K562 (cell line): ENCODE measurements at regions not wholly inside any gene's neighbourhood (a gene's known extent, or its start where the extent isn't known, plus 50 kb on each side); places are given as distances from the start of the nearest gene placed in this dataset.

Source experiments
- EZH2 ChIP-seq: IDR thresholded peaks from 2 replicates; pipeline ENCODE4 v1.6.1; 2012; ENCODE audit warnings: low read depth, mild to moderate bottlenecking, inconsistent platforms, low read length, borderline replicate concordance
- NFATC3 ChIP-seq: fragments of 450-650 bp; IDR thresholded peaks from 2 replicates; pipeline ENCODE4 v1.6.1; 2017; ENCODE audit warnings: mild to moderate bottlenecking
- NR2C2 ChIP-seq, 2 experiments: fragments of 200-800 bp in 1 of 2; sonication (Bioruptor generic) in 1 of 2; sonication (generic) in 1 of 2; formaldehyde crosslinking in 1 of 2; IDR thresholded peaks; 2 replicates each; pipeline versions ENCODE4 v1.6.1 to v1.8.0; 2016 to 2022; ENCODE audit warnings: mild to moderate bottlenecking in 1 of 2, missing compliant biosample characterization in 1 of 2, missing genetic modification characterization in 1 of 2, missing genetic modification reagents in 1 of 2
- PHF8 ChIP-seq: fragments of 200-600 bp; sonication (generic); IDR thresholded peaks from 2 replicates; pipeline ENCODE4 v1.6.1; 2012; ENCODE audit warnings: mixed run types, mild to moderate bottlenecking, inconsistent platforms, low read length, moderate library complexity, borderline replicate concordance
- XRCC4 ChIP-seq: IDR thresholded peaks from one replicate; pipeline ENCODE4 v1.6.1; 2011; ENCODE audit not compliant: insufficient read depth, insufficient read length; ENCODE audit errors: extremely low read depth
- ZNF143 ChIP-seq: sonication (generic); formaldehyde crosslinking; IDR thresholded peaks from 2 replicates; pipeline ENCODE4 v1.9.0; 2022; ENCODE audit warnings: mild to moderate bottlenecking, missing genetic modification reagents
- ZNF224 ChIP-seq: sonication (generic); formaldehyde crosslinking; IDR thresholded peaks from 2 replicates; pipeline ENCODE4 v1.8.0; 2022; ENCODE audit warnings: mild to moderate bottlenecking, missing genetic modification reagents
- ZNF253 ChIP-seq: fragments of 250-450 bp; sonication (Bioruptor Pico); conservative IDR thresholded peaks from 2 replicates; pipeline ENCODE4 v1.6.1; 2021; ENCODE audit warnings: mild to moderate bottlenecking
- TF ChIP-seq, protein P1 (sequence below), 3 experiments: IDR thresholded peaks in 2 of 3; conservative IDR thresholded peaks in 1 of 3; 2 replicates each; pipeline ENCODE4 v1.5.1; 2011 to 2012; ENCODE audit warnings: low read length in 3 of 3, mild to moderate bottlenecking in 3 of 3, control low read depth in 2 of 3, improper control_type of control experiment in 1 of 3, inconsistent platforms in 1 of 3, low read depth in 1 of 3, mixed read lengths in 1 of 3, moderate library complexity in 1 of 3; ENCODE audit not compliant: insufficient read depth in 2 of 3

DNA sequence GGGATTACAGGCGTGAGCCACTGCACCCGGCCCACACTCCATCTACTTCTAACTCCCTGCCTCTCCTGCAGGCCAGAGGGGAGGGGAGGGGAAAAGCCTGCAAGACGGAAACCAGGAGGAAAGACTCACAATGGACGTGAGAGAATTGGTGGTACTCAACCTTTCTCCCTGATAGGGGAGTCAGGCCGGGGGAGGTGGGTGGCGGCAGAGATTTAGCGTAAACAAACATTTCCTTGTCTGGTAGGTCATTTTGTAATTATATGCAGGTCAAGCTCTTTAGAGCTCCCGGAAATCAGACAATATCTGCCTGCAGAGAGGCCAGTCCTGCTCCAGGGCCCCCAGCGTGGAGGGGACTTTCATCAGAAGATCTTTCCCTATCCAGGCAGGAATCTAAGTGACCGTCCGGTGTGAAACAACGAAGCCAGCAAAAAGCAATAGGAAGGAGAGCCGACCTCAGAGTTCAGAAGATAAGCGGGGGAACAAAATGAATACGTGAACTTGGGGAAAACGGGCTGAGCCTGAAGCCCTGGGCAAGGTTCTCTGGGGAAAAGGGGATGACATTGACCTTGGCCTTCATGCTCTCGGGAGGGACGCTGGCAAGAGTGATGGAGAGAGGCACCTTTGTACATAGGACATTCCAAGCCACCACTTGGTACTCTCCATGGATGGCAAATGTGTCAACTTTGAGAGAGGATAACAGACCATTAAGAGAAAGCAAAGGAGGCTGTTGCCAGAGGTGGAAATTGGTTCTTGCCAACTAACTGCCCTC, 62.3 kb downstream of the SPRING1 start:
- TF ChIP-seq, protein P1, sequence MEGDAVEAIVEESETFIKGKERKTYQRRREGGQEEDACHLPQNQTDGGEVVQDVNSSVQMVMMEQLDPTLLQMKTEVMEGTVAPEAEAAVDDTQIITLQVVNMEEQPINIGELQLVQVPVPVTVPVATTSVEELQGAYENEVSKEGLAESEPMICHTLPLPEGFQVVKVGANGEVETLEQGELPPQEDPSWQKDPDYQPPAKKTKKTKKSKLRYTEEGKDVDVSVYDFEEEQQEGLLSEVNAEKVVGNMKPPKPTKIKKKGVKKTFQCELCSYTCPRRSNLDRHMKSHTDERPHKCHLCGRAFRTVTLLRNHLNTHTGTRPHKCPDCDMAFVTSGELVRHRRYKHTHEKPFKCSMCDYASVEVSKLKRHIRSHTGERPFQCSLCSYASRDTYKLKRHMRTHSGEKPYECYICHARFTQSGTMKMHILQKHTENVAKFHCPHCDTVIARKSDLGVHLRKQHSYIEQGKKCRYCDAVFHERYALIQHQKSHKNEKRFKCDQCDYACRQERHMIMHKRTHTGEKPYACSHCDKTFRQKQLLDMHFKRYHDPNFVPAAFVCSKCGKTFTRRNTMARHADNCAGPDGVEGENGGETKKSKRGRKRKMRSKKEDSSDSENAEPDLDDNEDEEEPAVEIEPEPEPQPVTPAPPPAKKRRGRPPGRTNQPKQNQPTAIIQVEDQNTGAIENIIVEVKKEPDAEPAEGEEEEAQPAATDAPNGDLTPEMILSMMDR (IDR thresholded peaks at IDR 0.05 in 2 of 3, conservative IDR thresholded peaks at IDR 0.05 in 1 of 3; ENCODE audit: insufficient read depth in 2 of 3, low read depth in 1 of 3, low read length in 3 of 3) = no peak
- no peak for TF ChIP-seq NR2C2 (CRISPR knock-in tag; IDR thresholded peaks at IDR 0.05)
- no peak for TF ChIP-seq NR2C2 (tag; IDR thresholded peaks at IDR 0.05)
- TF ChIP-seq XRCC4 = no peak
- TF ChIP-seq ZNF224 (CRISPR knock-in tag) = no peak
- no peak for TF ChIP-seq EZH2
- no peak for TF ChIP-seq ZNF143 (CRISPR knock-in tag)
- no peak for TF ChIP-seq ZNF253 (CRISPR knock-in tag)
- no peak for TF ChIP-seq PHF8
- TF ChIP-seq NFATC3 = no peak
